KMS-11 (cell line): ENCODE measurements at regions not wholly inside any gene's neighbourhood (a gene's known extent, or its start where the extent isn't known, plus 50 kb on each side); places are given as distances from the start of the nearest gene placed in this dataset.

Experiments
- H2AFZ ChIP-seq: fragments of 200-600 bp; sonication (generic); 2 replicates; pipeline ENCODE4 v1.6.1; 2016; ENCODE audit warnings: antibody characterized with exemption, mixed run types, low read depth
- H3K27ac ChIP-seq: fragments of 200-600 bp; sonication (generic); 2 replicates; pipeline ENCODE4 v1.6.1; 2016; ENCODE audit warnings: mild to moderate bottlenecking, mixed run types
- H3K27me3 ChIP-seq: fragments of 200-600 bp; sonication (generic); 2 replicates; pipeline ENCODE4 v1.6.1; 2017; ENCODE audit warnings: mild to moderate bottlenecking, low read depth, mixed run types, moderate library complexity; ENCODE audit not compliant: insufficient read depth
- H3K36me3 ChIP-seq: fragments of 200-600 bp; sonication (generic); 2 replicates; pipeline ENCODE4 v1.6.1; 2017; ENCODE audit warnings: mild to moderate bottlenecking, mixed run types; ENCODE audit not compliant: insufficient read depth
- H3K4me1 ChIP-seq: fragments of 200-600 bp; sonication (generic); 2 replicates; pipeline ENCODE4 v1.6.1; 2016; ENCODE audit warnings: mild to moderate bottlenecking, low read depth, mixed run types; ENCODE audit not compliant: poor library complexity, severe bottlenecking
- H3K4me2 ChIP-seq: fragments of 200-600 bp; sonication (generic); 2 replicates; pipeline ENCODE4 v1.7.0; 2016; ENCODE audit warnings: mild to moderate bottlenecking, mixed run types
- H3K4me3 ChIP-seq: fragments of 200-600 bp; sonication (generic); IDR thresholded peaks from 2 replicates; pipeline ENCODE4 v1.6.1; 2017; ENCODE audit warnings: low read depth, low read length, mixed read lengths; ENCODE audit not compliant: insufficient read depth
- H3K79me2 ChIP-seq: fragments of 200-600 bp; sonication (generic); 2 replicates; pipeline ENCODE4 v1.6.1; 2016; ENCODE audit warnings: low read depth, mixed run types; ENCODE audit not compliant: insufficient read depth
- H3K9ac ChIP-seq: fragments of 200-600 bp; sonication (generic); 2 replicates; pipeline ENCODE4 v1.6.1; 2016; ENCODE audit warnings: mild to moderate bottlenecking, mixed run types
- H4K20me1 ChIP-seq: fragments of 200-600 bp; sonication (generic); 2 replicates; pipeline ENCODE4 v1.6.1; 2016; ENCODE audit warnings: mild to moderate bottlenecking, mixed run types; ENCODE audit not compliant: insufficient read depth
- CTCF ChIP-seq: fragments of 200-600 bp; sonication (generic); conservative IDR thresholded peaks from 2 replicates; pipeline ENCODE4 v1.6.1; 2017; ENCODE audit warnings: low read depth, mild to moderate bottlenecking, antibody characterized with exemption, low read length, moderate library complexity, mixed read lengths

- no peaks in the 10 kb centered on the region for H4K20me1 ChIP-seq
- H3K4me3 ChIP-seq = no peak overlapping the region
- no peaks in the 10 kb centered on the region for H3K36me3 ChIP-seq
- no peak overlapping the region for H3K9ac ChIP-seq
- H3K4me1 ChIP-seq = no peaks in the 10 kb centered on the region
- H2AFZ ChIP-seq = no peak overlapping the region
- H3K27ac ChIP-seq = no peak overlapping the region
- no peak for TF ChIP-seq CTCF
- no peak overlapping the region for H3K4me2 ChIP-seq
- no peaks in the 10 kb centered on the region for H3K27me3 ChIP-seq
- no peaks in the 10 kb centered on the region for H3K79me2 ChIP-seq
Observed at GRCh38 chr13:26495750-26496149, 61.7 kb upstream of the WASF3 start.

- Histone ChIP-seq H3K4me3 (no peak overlapping the region), H3K27me3 (no peaks in the 10 kb centered on the region), H3K4me1 (no peaks in the 10 kb centered on the region), H3K27ac (no peak overlapping the region), H3K4me2 (no peak overlapping the region), H3K36me3 (no peaks in the 10 kb centered on the region), H3K79me2 (no peaks in the 10 kb centered on the region), H3K9ac (no peak overlapping the region), H2AFZ (no peak overlapping the region), H4K20me1 (no peaks in the 10 kb centered on the region)
- TF ChIP-seq CTCF = no peak
Observed at GRCh38 chr13:26497968-26498511, 59.4 kb upstream of the WASF3 start.

GRCh38 chr13:26498656-26499601 lies 58.6 kb upstream of the WASF3 start:
- H3K27me3 ChIP-seq = no peaks in the 10 kb centered on the region
- no peak overlapping the region for H2AFZ ChIP-seq
- no peak overlapping the region for H3K9ac ChIP-seq
- H3K79me2 ChIP-seq = no peaks in the 10 kb centered on the region
- H3K4me3 ChIP-seq = no peak overlapping the region
- H3K4me1 ChIP-seq = no peaks in the 10 kb centered on the region
- no peak overlapping the region for H3K4me2 ChIP-seq
- H3K27ac ChIP-seq = no peak overlapping the region
- H4K20me1 ChIP-seq = no peaks in the 10 kb centered on the region
- no peak for TF ChIP-seq CTCF
- H3K36me3 ChIP-seq = no peaks in the 10 kb centered on the region

GRCh38 chr13:26500618-26501320 lies 56.7 kb upstream of the WASF3 start:
- Histone ChIP-seq H3K36me3 (no peaks in the 10 kb centered on the region), H3K27me3 (no peaks in the 10 kb centered on the region), H3K4me1 (no peaks in the 10 kb centered on the region), H3K27ac (no peak overlapping the region), H4K20me1 (no peaks in the 10 kb centered on the region), H3K4me2 (no peak overlapping the region), H3K9ac (no peak overlapping the region), H2AFZ (no peak overlapping the region), H3K4me3 (no peak overlapping the region), H3K79me2 (no peaks in the 10 kb centered on the region)
- TF ChIP-seq CTCF = no peak
